Liver (tissue), 8 donors: ENCODE measurements at regions not wholly inside any gene's neighbourhood (a gene's known extent, or its start where the extent isn't known, plus 50 kb on each side); places are given as distances from the start of the nearest gene placed in this dataset.

Experiments
- DNase-seq: peaks from one replicate; pipeline ENCODE4 v3.0.0-alpha.2; 2017; ENCODE audit warnings: low spot score
- H3K27ac ChIP-seq, 2 donors: one replicate each; pipeline ENCODE4 v1.7.0; 2013; ENCODE audit warnings: inconsistent platforms in 2 of 2, low read length in 2 of 2, control low read depth in 1 of 2, low read depth in 1 of 2, mild to moderate bottlenecking in 1 of 2
- H3K27me3 ChIP-seq, 4 donors: one replicate each; pipeline versions ENCODE4 v1.6.1 to v1.7.0; 2013; ENCODE audit warnings: low read length in 3 of 4, inconsistent platforms in 1 of 4, mild to moderate bottlenecking in 1 of 4, moderate library complexity in 1 of 4; ENCODE audit not compliant: control insufficient read depth in 4 of 4, insufficient read depth in 4 of 4
- H3K36me3 ChIP-seq, 4 donors: one replicate each; pipeline versions ENCODE4 v1.6.1 to v1.7.0; 2013; ENCODE audit warnings: low read length in 3 of 4, mild to moderate bottlenecking in 3 of 4, low read depth in 1 of 4, moderate library complexity in 1 of 4; ENCODE audit not compliant: control insufficient read depth in 4 of 4, insufficient read depth in 3 of 4
- H3K4me1 ChIP-seq, 4 donors: one replicate each; pipeline versions ENCODE4 v1.6.1 to v1.7.0; 2013; ENCODE audit warnings: low read length in 3 of 4, mild to moderate bottlenecking in 3 of 4, moderate library complexity in 1 of 4; ENCODE audit not compliant: control insufficient read depth in 4 of 4, insufficient read depth in 4 of 4
- H3K4me3 ChIP-seq, 3 donors: one replicate each; pipeline versions ENCODE4 v1.6.1 to v1.7.0; 2013; ENCODE audit warnings: low read length in 3 of 3, control low read depth in 1 of 3, low read depth in 1 of 3, mild to moderate bottlenecking in 1 of 3
- H3K9ac ChIP-seq, 2 donors: one replicate each; pipeline ENCODE4 v1.7.0; 2013; ENCODE audit warnings: low read length in 2 of 2, mild to moderate bottlenecking in 2 of 2, moderate library complexity in 2 of 2, control low read depth in 1 of 2, low read depth in 1 of 2
- H3K9me3 ChIP-seq, 4 donors: one replicate each; pipeline versions ENCODE4 v1.6.1 to v1.7.0; 2013; ENCODE audit warnings: low read length in 3 of 4; ENCODE audit not compliant: control insufficient read depth in 4 of 4
- ATF3 ChIP-seq: IDR thresholded peaks from 2 replicates; pipeline ENCODE4 v1.6.1; 2016; ENCODE audit warnings: antibody characterized with exemption
- CTCF ChIP-seq: fragments of 150-350 bp; IDR thresholded peaks from 2 replicates; pipeline ENCODE4 v1.5.1; 2017; ENCODE audit warnings: improper control_type of control experiment, low read depth, low read length; ENCODE audit not compliant: missing input control
- EGR1 ChIP-seq, 2 donors: IDR thresholded peaks; 2 replicates each; pipeline ENCODE4 v1.6.1; 2016 to 2018; ENCODE audit warnings: antibody characterized with exemption in 2 of 2, low read depth in 2 of 2
- FOXA1 ChIP-seq: IDR thresholded peaks from 2 replicates; pipeline ENCODE4 v1.6.1; 2016; ENCODE audit warnings: antibody characterized with exemption
- FOXA2 ChIP-seq: IDR thresholded peaks from 2 replicates; pipeline ENCODE4 v1.6.1; 2016; ENCODE audit warnings: antibody characterized with exemption
- GABPA ChIP-seq, 2 donors: IDR thresholded peaks in 1 of 2; conservative IDR thresholded peaks in 1 of 2; 2 replicates each; pipeline ENCODE4 v1.6.1; 2016; ENCODE audit warnings: antibody characterized with exemption in 2 of 2, mild to moderate bottlenecking in 1 of 2, moderate library complexity in 1 of 2
- HNF4A ChIP-seq, 2 donors: conservative IDR thresholded peaks; 2 replicates each; pipeline ENCODE4 v1.6.1; 2016; ENCODE audit warnings: antibody characterized with exemption in 2 of 2, mild to moderate bottlenecking in 2 of 2
- HNF4G ChIP-seq: IDR thresholded peaks from 2 replicates; pipeline ENCODE4 v1.6.1; 2016; ENCODE audit warnings: antibody characterized with exemption
- JUND ChIP-seq, 2 donors: IDR thresholded peaks; 2 replicates each; pipeline ENCODE4 v1.6.1; 2016; ENCODE audit warnings: antibody characterized with exemption in 2 of 2
- MAX ChIP-seq: IDR thresholded peaks from 2 replicates; pipeline ENCODE4 v1.6.1; 2016; ENCODE audit warnings: antibody characterized with exemption
- NR2F2 ChIP-seq: IDR thresholded peaks from 2 replicates; pipeline ENCODE4 v1.6.1; 2016; ENCODE audit warnings: antibody characterized with exemption
- RAD21 ChIP-seq, 2 donors: IDR thresholded peaks; 2 replicates each; pipeline ENCODE4 v1.6.1; 2016; ENCODE audit warnings: antibody characterized with exemption in 2 of 2, mild to moderate bottlenecking in 2 of 2
- REST ChIP-seq: IDR thresholded peaks from 2 replicates; pipeline ENCODE4 v1.6.1; 2016; ENCODE audit warnings: antibody characterized with exemption, mild to moderate bottlenecking
- RXRA ChIP-seq, 2 donors: IDR thresholded peaks; 2 replicates each; pipeline ENCODE4 v1.6.1; 2017 to 2018; ENCODE audit warnings: antibody characterized with exemption in 2 of 2, mild to moderate bottlenecking in 1 of 2
- SP1 ChIP-seq: IDR thresholded peaks from 2 replicates; pipeline ENCODE4 v1.6.1; 2018; ENCODE audit warnings: antibody characterized with exemption, mild to moderate bottlenecking
- TAF1 ChIP-seq: conservative IDR thresholded peaks from 2 replicates; pipeline ENCODE4 v1.6.1; 2016; ENCODE audit warnings: antibody characterized with exemption, mild to moderate bottlenecking
- YY1 ChIP-seq: IDR thresholded peaks from 2 replicates; pipeline ENCODE4 v1.6.1; 2016; ENCODE audit warnings: antibody characterized with exemption, mild to moderate bottlenecking
- WGBS: extraction: QIAGEN DNeasy Blood & Tissue Kit; methylation state at CpG from one replicate; pipeline ENCODE4 v1.1.7; 2013; 5-methylcytosine and 5-hydroxymethylcytosine counted together
- TF ChIP-seq, protein P1 (sequence below): IDR thresholded peaks from 2 replicates; pipeline ENCODE4 v1.6.1; 2016; ENCODE audit warnings: antibody characterized with exemption
- donor health status: healthy.
- donor health status: healthy.
- donor health status: healthy.
- donor health status: healthy.
- donor health status: healthy.

GRCh38 chrX:10076765-10077164, 80.0 kb upstream of the CLCN4 start:
- WGBS = 91% methylated on average over 7 of the region's 7 CpGs
- peaks cover 0 to 13% (median 9%) of the 10 kb centered on the region in 4 donors for H3K4me1 ChIP-seq
- no peak for TF ChIP-seq CTCF
- no peak for TF ChIP-seq HNF4A (conservative IDR thresholded peaks at IDR 0.05)
- no peak for TF ChIP-seq ATF3
- no peak for TF ChIP-seq RXRA (IDR thresholded peaks at IDR 0.05)
- no peak for TF ChIP-seq FOXA2
- TF ChIP-seq, protein P1, sequence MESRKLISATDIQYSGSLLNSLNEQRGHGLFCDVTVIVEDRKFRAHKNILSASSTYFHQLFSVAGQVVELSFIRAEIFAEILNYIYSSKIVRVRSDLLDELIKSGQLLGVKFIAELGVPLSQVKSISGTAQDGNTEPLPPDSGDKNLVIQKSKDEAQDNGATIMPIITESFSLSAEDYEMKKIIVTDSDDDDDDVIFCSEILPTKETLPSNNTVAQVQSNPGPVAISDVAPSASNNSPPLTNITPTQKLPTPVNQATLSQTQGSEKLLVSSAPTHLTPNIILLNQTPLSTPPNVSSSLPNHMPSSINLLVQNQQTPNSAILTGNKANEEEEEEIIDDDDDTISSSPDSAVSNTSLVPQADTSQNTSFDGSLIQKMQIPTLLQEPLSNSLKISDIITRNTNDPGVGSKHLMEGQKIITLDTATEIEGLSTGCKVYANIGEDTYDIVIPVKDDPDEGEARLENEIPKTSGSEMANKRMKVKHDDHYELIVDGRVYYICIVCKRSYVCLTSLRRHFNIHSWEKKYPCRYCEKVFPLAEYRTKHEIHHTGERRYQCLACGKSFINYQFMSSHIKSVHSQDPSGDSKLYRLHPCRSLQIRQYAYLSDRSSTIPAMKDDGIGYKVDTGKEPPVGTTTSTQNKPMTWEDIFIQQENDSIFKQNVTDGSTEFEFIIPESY = no peak
- TF ChIP-seq FOXA1 = no peak
- TF ChIP-seq GABPA (IDR thresholded peaks at IDR 0.05 in 1 of 2, conservative IDR thresholded peaks at IDR 0.05 in 1 of 2) = no peak
- no peak for TF ChIP-seq REST
- no peak for TF ChIP-seq MAX
- TF ChIP-seq EGR1 (IDR thresholded peaks at IDR 0.05; ENCODE audit: low read depth in 2 of 2) = no peak
- no peak for TF ChIP-seq RAD21 (IDR thresholded peaks at IDR 0.05)
- no peak for TF ChIP-seq NR2F2
- TF ChIP-seq SP1 = no peak
- TF ChIP-seq TAF1 = no peak
- TF ChIP-seq JUND (IDR thresholded peaks at IDR 0.05) = no peak
- TF ChIP-seq HNF4G = no peak
- TF ChIP-seq YY1 = no peak

More at GRCh38 chrX:10076765-10077164, 80.0 kb upstream of the CLCN4 start:
- H3K9me3 ChIP-seq = no peaks in the 10 kb centered on the region
- H3K36me3 ChIP-seq = no peaks in the 10 kb centered on the region
- H3K4me3 ChIP-seq = no peak overlapping the region
- no peaks in the 10 kb centered on the region for H3K27me3 ChIP-seq
- H3K27ac ChIP-seq = no peak overlapping the region
- DNase-seq = no peak
- H3K9ac ChIP-seq = no peak overlapping the region
